Fibroblast of lung (primary cell): ENCODE measurements at regions not wholly inside any gene's neighbourhood (a gene's known extent, or its start where the extent isn't known, plus 50 kb on each side); places are given as distances from the start of the nearest gene placed in this dataset.
A peak's percentile ranks its signal among the peaks of the same experiment; 100 is the strongest.
"Not testable (repeated sequence)": the region's sequence is repeated elsewhere in the genome, so short reads cannot be mapped to it uniquely, and the experiment has no call there.

Source experiments
- DNase-seq, 2 donors: peaks; one replicate each; pipeline versions ENCODE4 v3.0.0 to v3.0.0-alpha.2; 2010; ENCODE audit warnings: low read depth in 2 of 2
- H2AFZ ChIP-seq: 2 replicates; pipeline ENCODE4 v1.5.1; 2012; ENCODE audit warnings: low read length, control low read depth, inconsistent platforms
- H3K27ac ChIP-seq: 2 replicates; pipeline ENCODE4 v1.5.1; 2011; ENCODE audit warnings: low read length, control low read depth; ENCODE audit not compliant: insufficient read depth
- H3K27me3 ChIP-seq: 2 replicates; pipeline ENCODE4 v1.5.1; 2011; ENCODE audit warnings: mild to moderate bottlenecking, low read length; ENCODE audit not compliant: control insufficient read depth, insufficient read depth
- H3K36me3 ChIP-seq: 2 replicates; pipeline ENCODE4 v1.5.1; 2011; ENCODE audit warnings: low read length; ENCODE audit not compliant: control insufficient read depth, insufficient read depth
- H3K4me1 ChIP-seq: 2 replicates; pipeline ENCODE4 v1.5.1; 2011; ENCODE audit warnings: low read length; ENCODE audit not compliant: control insufficient read depth, insufficient read depth; ENCODE audit errors: extremely low read depth
- H3K4me2 ChIP-seq: 2 replicates; pipeline ENCODE4 v1.5.1; 2011; ENCODE audit warnings: low read length, control low read depth; ENCODE audit not compliant: insufficient read depth; ENCODE audit errors: extremely low read depth
- H3K4me3 ChIP-seq, 4 experiments: fragments of 200-600 bp in 1 of 4; sonication (generic) in 1 of 4; replicated peaks in 1 of 4; 2 replicates each; pipeline ENCODE4 v1.5.1; 2011 to 2016; ENCODE audit warnings: low read length in 4 of 4, low read depth in 3 of 4, mild to moderate bottlenecking in 3 of 4, control low read depth in 2 of 4, inconsistent platforms in 1 of 4, mixed read lengths in 1 of 4; ENCODE audit not compliant: insufficient read depth in 1 of 4; ENCODE audit errors: control extremely low read depth in 1 of 4
- H3K79me2 ChIP-seq: 2 replicates; pipeline ENCODE4 v1.5.1; 2012; ENCODE audit warnings: mild to moderate bottlenecking, low read length, inconsistent platforms; ENCODE audit not compliant: control insufficient read depth, insufficient read depth
- H3K9ac ChIP-seq: 2 replicates; pipeline ENCODE4 v1.5.1; 2011; ENCODE audit warnings: mild to moderate bottlenecking, low read length, control low read depth; ENCODE audit not compliant: insufficient read depth
- H3K9me3 ChIP-seq: 2 replicates; pipeline ENCODE4 v1.5.1; 2012; ENCODE audit warnings: low read depth, low read length; ENCODE audit not compliant: control insufficient read depth, insufficient read depth
- H4K20me1 ChIP-seq: 2 replicates; pipeline ENCODE4 v1.5.1; 2011; ENCODE audit warnings: low read length; ENCODE audit not compliant: control insufficient read depth, insufficient read depth; ENCODE audit errors: extremely low read depth
- CTCF ChIP-seq, 2 donors: IDR thresholded peaks in 1 of 2; conservative IDR thresholded peaks in 1 of 2; 1 replicate in 1 of 2; 2 replicates in 1 of 2; pipeline ENCODE4 v1.5.1; 2011 to 2012; ENCODE audit warnings: low read length in 2 of 2, control low read depth in 1 of 2, inconsistent platforms in 1 of 2, low read depth in 1 of 2, mild to moderate bottlenecking in 1 of 2
- EZH2 ChIP-seq: IDR thresholded peaks from 2 replicates; pipeline ENCODE4 v1.5.1; 2012; ENCODE audit warnings: low read length, control low read depth, mild to moderate bottlenecking; ENCODE audit errors: missing control alignments

GRCh38 chr13:61884830-61885229 is 469.2 kb upstream of the PCDH20 start:
- H3K4me1 ChIP-seq: no peaks in the 10 kb centered on the region
- TF ChIP-seq EZH2 (no peak), CTCF (conservative IDR thresholded peaks at IDR 0.05 in 1 of 2, IDR thresholded peaks at IDR 0.05 in 1 of 2; ENCODE audit: low read depth in 1 of 2, low read length in 2 of 2) (no peak)
- no peaks in the 10 kb centered on the region for H3K79me2 ChIP-seq
- H3K9me3 ChIP-seq: no peaks in the 10 kb centered on the region
- no peak overlapping the region for H2AFZ ChIP-seq
- H3K27me3 ChIP-seq: no peaks in the 10 kb centered on the region
- no peak overlapping the region for H3K9ac ChIP-seq
- H3K36me3 ChIP-seq: no peaks in the 10 kb centered on the region
- no peak overlapping the region for H3K4me2 ChIP-seq
- no peak overlapping the region for H3K27ac ChIP-seq
- DNase-seq: no peak
- H4K20me1 ChIP-seq: no peaks in the 10 kb centered on the region
- H3K4me3 ChIP-seq: no peak overlapping the region

DNA sequence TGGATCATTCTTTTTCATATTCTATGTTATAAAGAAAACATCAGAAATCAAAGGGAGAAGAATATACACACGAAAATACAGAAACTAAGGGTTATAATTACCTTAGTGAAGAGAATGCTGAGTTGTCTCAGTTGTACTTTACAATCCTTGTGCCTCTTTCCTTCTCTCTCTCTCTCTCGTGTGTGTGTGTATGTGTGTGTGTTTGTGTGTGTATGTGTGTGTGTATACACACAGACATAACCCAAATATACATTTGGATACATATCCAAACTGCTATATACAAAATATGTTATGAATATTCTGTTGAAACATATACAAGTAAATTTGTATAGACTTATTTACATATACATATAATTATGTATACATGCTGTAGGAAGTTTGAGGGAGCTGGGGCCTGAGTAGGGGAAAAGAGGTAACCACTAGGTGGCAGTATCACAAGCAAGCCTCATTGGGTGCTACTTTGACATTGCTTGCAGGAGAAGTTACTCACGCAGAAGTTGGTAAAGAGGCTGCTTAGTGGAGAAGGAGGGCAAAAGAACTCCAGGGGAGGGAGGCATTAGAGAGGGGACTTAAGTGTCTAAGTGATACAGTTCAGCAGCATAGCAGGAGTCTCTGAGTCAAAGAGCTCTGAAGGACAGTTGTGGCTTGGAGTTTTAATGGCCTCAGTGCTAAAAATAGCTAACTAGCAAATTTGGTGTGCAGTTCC is 465.1 kb upstream of the PCDH20 start:
- Histone ChIP-seq H4K20me1 (no peaks in the 10 kb centered on the region), H3K4me1 (no peaks in the 10 kb centered on the region), H2AFZ (no peak overlapping the region), H3K4me2 (no peak overlapping the region), H3K9me3 (no peaks in the 10 kb centered on the region), H3K4me3 (no peak overlapping the region), H3K36me3 (no peaks in the 10 kb centered on the region), H3K79me2 (no peaks in the 10 kb centered on the region), H3K9ac (no peak overlapping the region), H3K27ac (no peak overlapping the region), H3K27me3 (no peaks in the 10 kb centered on the region)
- TF ChIP-seq EZH2 (no peak), CTCF (conservative IDR thresholded peaks at IDR 0.05 in 1 of 2, IDR thresholded peaks at IDR 0.05 in 1 of 2; ENCODE audit: low read depth in 1 of 2, low read length in 2 of 2) (peak in 1 of 2 donors; percentile 64)
- peak; percentile 3 to 34 for DNase-seq

DNA sequence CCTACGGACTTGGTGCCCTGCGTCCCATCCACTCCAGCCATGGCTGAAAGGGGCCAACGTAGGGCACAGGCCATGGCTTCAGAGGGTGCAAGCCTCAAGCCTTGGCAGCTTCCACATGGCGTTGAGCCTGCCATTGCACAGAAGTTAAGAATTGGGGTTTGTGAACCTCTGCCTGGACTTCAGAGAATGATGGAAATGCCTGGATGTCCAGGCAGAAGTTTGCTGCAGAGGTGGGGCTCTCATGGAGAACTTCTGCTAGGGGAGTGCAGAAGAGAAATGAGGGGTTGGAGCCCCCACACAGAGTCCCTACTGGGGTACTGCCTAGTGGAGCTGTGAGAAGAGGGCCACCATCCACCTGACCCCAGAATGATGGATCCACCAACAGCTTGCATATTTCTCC is 462.9 kb upstream of the PCDH20 start:
- H4K20me1 ChIP-seq, H3K36me3 ChIP-seq, H3K27me3 ChIP-seq, H3K27ac ChIP-seq, H2AFZ ChIP-seq, H3K9me3 ChIP-seq, H3K79me2 ChIP-seq, H3K4me3 ChIP-seq, H3K4me2 ChIP-seq, H3K4me1 ChIP-seq, DNase-seq, H3K9ac ChIP-seq: not testable (repeated sequence)
